ENCODE measurements at regions not wholly inside any gene's neighbourhood (a gene's known extent, or its start where the extent isn't known, plus 50 kb on each side); places are given as distances from the start of the nearest gene placed in this dataset.
A peak's percentile ranks its signal among the peaks of the same experiment; 100 is the strongest.

DNA sequence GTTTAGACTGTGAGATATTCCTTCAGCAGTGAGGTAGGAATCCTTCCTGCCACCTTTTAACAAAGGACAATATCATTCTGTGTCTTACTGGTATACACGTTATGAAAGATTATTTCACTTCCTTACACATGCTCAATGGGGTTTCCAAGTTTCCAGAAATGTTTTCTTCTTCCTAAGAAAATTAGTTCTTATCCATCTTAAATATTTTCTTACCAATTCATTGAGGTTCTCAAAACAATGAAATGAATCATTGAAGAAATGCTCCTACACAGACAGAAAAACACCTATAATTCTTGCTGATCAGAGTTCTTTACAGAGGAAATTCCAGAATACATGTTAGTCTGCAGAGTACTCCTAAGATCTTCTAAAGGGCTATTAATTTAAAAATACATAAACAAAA is 51.4 kb upstream of the SEC61G start:
- DNase-seq: no peak

DNA sequence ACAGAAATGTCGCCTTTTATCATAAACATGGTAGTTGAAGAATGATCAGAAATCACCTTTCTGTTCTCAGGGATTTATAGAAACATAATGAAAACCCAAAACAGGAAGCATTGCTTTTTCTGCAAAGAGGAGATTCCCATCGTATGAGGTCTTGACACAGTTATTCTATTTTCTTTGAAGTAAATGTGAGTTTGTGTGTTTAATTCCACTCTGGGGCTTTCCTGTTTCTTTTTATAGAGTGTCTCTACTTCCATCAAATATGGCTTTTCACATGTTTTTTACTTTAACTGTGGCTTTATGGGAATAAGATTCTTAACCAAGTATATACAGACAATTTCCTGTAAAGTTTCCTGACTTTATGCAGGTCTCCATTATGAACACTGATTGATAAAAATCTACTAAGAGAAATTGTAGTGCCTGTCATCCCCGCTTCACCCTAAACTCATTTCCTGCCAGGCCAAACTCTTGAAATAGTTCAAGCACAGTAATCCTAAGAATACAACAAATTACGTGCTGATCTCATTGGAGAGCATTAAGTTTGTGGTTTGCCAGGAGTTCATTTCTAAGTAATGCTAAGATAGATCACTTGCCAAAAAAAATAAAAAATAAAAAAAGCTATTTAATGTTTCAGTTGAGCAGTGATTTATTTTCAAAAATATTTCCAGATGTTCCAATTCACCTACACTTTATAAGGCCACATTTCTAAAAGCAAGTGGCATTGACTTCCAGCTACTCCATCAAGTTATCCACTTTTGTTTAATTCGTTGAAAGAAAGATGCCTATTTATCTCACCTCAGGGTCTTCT is 52.2 kb upstream of the SEC61G start:
- DNase-seq: no peak

DNA sequence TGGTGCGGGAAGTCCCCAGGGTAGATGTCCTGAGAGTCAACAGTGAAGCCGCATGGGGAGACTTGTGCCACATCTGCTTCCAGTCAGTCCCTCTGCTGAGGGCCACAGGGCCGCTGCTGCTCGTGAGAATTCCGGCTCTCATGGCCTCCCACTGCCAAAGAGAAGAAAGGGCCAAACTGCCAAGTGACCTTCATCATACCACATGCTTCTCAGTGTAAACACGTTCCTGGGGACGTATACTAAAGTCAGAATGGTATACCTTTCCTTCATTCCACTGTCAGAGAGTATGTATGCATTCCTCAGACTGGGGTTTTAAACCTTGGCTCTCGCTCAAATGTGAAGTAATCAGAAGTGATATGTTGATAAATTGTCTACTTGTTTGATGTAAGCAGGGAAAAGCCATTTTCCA is 52.8 kb upstream of the SEC61G start:
- no peak for DNase-seq

DNA sequence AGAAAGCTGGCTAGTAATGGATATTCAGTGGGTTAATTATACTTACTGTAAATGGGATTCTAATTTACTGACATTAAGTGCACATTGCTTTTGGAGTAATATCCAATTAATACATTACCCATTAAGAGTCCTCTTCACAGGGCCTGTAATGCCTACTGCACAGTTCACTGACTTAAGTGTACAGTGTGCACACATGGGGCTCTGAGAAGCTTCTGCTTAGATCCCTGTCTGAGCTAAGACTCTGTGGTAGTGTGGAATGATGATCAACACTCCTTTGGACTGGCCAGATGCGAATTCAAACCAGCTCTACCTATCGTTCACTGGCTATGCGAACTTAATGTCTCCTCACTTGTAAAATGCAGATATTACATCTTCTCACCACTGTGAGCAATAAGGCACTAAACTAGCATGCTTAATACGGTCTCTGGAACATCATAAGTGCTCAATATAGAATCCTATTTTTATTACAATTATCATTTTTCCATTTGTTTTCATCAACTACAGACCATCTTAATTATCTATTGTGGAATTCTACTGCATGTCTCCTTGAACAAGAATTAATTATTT is 53.8 kb upstream of the SEC61G start:
- no peak for DNase-seq

DNA sequence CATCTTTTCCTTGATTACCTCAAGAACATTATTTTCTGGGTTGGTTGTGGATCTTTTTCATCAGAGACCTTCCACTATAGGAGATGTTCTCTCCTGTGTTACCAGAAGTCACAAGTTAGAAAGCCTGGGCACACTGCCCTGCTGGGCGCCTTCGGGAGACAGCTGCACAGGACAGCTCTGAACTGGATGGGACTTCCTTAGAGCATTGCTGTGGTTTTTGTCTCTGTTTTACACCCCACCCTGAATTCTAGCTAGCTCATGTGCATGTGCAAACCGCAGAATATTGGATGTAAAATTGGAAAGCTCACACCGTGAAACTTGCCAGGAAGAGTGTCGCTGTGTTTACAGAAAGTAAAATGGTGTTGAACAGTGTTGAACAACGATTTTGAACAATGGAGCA is 54.4 kb upstream of the SEC61G start:
- DNase-seq: no peak

DNA sequence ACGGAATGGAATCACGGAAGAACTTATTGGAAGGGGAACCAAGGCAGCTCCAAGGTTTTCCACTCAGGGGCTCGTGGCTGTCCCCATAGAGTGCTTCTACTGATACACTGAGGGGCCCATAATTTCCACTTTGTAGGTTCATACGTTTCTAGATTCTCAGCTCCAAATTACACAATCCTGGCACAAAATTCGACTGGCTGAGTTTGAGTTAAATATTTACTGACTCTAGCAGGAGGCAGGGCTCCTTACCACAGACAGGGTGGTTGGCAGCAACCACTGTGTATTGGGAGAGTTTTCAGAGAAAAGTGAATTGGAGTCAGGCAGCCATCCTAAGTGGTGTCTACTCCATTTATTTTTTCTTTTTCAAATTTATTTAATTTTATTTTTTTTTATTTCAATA is 55.4 kb upstream of the SEC61G start:
- DNase-seq: no peak

DNA sequence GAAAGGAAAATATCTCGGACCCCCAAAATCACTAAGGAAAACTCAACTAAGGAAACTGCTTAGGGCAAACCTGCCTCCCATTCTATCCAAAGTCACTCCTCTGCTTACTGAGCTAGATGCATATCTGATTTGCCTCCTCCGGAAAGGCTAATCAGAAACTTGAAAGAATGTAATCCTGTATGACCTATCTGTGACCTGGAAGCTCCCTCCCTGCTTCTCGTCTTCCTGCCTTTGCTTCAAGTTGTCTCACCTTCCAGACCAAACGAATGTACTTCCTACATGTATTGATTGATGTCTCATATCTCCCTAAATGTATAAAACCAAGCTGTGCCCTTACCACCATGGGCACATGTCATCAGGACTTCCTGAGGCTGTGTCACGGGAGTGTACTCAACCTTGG is 58.1 kb upstream of the SEC61G start:
- no peak for DNase-seq

DNA sequence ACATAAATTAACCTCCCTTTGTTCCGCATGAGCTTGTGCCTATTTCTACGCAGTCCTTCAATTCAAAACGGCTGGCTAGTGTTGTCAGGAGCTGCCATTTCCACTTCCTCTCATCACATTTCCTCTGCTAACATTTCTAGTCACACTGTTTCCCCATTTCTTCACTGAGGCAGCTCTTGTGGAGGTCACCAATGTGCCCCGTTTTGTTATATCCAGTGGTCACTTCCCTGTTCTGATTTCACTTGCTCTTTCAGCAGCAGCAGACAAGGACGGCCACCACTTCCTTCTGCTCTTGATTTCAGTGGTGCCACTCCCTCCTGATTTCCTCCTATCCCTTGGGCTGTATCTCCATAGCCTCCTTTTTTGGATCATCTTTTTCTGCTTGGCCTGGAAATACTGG is 64.8 kb upstream of the SEC61G start:
- no peak for DNase-seq

DNA sequence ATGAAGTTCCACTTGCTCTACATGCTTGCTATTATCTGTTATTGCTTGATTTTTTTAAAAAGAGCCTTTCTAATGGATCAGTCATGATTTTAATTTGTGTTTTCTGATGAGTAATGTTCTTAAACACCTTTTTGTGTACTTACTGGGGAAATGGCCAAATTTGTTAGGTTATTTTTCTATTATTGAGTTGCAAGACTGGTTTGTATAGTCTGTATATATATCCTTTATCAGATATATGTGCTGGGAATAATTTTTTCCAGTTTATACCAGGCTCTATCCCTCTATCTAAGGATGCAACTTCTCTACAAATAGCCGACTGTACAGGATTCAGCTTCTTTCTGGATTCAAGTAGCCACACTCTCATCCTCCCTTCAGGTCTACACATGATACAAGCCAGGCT is 65.6 kb upstream of the SEC61G start:
- DNase-seq: no peak

DNA sequence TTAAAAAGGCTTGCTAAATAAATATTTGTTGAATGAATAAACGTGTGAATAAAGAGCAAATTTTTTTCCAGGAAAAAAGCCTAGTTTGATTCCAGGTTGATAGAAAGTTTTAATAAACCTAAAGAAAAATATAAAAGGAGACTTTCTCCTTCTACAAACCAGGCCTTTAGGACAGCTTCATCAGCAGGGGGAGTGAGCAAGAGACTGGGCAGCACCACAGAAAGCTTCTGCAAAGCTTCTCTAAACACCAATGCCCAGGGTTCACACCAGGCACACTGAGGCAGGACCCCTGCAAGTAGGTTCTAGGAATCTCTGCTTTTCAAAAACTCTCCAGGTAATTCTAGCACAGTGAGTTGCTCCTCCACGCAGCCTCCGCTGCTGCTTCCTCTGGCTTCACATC is 66.4 kb upstream of the SEC61G start:
- no peak for DNase-seq

DNA sequence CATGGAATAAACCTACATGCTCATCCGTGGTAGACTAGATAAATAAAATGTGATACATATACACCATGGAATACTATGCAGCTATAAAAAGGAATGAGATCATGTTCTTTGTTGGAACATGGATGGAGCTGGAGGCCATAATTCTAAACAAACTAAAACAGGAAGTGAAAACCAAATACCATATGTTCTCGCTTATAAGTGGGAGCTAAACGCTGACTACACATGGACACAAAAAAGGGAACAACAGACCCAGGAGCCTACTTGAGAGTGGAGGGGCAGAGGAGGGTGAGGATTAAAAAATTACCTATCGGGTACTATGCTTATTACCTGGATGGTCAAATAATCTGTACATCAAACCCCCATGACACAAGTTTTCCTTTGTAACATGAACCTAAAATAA is 68.7 kb upstream of the SEC61G start:
- DNase-seq: no peak

DNA sequence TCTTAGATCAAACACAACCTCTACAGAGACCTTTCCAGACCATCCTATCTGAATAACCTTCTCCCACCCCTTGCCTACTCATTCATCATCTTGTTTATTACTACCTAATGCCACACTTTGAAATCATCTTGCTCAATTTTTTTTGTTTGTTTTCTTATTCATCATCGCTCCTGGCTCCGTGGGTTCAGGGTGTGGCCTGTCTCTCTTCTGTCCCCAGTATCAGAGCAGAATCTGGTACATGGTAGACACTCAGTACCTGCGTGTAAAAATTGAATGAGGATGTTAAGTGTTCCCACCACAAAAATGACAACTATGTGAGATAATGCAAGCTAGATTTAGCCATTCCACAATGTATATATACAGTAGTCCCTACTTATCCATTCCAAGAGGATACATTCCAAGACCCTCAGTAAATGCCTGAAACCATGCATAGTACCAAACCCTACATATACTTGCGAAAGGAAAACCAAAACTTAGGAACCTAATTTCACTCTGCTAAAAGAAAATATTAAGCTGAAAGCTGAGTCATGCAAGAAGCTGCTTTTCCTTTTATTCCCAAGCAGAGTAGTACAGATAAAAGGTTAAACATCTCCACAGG is 72.1 kb upstream of the SEC61G start:
- no peak for DNase-seq

DNA sequence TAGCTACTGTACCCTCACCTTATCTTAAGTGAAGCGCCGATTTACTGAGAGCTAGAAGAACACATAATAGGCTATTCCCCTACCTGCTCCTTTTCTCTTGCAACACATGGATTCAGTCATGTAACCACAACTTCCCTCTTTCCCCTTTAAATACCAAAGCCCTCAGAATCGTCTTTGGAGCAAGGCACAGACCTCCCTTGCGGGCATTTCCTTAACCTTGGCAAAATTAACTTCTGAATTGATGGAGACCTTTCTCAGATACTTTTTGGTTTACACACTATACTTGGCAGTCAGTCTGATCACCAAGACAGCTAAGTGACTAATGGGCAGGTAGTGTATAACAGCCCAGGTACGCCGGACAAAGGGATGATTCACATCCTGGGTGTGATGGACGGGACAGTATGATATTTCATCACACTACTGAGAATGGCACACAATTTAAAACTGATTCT is 72.7 kb upstream of the SEC61G start:
- no peak for DNase-seq

DNA sequence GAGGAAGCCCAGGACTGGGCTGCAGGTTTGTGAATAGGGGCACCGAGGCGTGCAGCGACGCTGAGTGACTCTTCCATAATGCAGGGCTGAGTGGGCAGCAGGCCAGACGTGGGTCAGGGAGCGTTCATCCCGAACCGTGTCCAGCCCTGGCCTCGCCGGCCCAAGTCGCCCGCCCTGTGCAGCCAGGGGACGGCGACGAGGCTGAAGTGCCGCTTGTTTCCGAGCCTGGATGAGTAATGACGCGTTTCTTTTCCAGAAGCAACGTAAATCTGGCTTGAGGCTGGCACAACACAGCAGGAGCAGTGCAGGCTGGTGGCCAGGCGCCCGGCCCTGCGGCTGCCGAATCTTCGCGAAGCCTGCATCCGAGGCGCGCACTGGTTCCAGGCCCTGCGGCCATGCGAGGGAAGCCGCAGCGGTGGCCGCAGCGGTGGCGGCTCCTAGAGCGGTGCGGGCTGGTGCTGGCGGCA is 74.0 kb upstream of the SEC61G start:
- DNase-seq: peak; percentile 37

DNA sequence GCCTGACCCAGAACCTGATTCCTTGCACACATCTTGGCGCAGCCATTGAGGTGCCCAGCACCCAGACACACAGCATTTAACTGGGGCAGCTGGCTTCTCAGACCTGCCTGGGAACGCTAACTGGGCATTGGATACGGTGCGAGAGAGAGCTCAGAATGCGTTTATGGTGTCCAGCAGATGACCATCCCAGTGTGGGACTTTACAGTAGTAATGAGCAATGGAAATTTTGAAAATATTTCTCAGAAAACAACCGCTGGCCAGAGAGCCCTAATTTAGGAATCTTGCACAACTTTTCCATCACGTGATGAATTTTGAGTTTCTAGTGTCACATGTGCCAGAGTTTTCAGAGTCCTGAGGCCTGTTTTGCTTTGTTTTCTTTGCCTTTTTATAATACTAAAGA is 78.2 kb upstream of the SEC61G start:
- DNase-seq: no peak

DNA sequence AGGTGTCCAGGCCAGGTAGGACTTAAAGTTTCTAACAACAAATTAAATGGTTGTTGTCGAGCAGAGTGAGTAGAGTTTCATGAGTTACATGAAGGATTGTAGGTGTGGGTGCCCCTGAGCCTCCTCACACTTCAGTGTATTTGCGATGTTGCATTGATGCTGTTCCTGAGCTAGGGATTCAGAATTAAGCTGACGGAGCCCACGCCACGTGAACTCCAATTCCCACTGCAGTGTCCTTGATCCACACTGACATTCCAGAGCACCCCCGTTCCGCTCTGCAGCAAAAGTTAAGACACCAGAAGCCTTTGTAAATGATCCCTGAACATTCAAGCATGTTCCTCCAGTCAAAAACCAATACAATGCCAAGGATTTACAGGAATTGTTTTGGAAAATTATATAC is 78.8 kb upstream of the SEC61G start:
- no peak for DNase-seq

DNA sequence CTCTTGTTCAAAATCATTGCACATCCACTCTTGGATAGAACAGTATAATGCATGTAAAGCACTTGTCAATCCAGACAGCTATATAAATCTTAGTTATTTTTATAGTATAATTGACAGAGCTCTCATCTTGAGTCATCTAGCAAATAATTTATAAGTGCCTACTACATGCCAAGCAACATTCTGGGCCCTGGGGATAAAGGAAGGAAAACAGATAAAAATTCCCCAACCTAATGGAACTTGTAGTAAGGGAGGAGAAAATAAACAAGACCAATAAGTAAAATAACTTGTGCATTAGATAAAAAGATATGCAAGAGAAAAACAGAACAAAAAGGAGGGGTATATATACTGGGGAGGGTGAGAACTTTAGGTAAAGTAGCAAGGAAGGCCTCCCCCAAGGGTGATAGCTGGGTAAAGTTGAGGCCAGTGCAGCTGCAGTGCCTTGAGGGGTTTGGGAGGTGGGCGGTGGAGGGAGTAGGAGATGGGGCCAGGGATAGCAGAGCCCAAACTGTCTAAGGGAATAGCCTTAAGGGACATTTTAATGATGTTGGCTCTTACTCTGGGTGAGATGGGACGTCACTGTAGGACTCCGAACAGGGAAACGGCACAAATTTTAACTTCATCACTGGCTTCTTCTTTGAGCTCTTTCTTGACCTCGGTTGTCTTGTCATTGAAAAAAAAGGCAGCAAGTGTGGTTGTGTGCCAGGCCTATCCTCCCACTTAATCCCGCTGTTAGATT is 79.3 kb upstream of the SEC61G start:
- no peak for DNase-seq

DNA sequence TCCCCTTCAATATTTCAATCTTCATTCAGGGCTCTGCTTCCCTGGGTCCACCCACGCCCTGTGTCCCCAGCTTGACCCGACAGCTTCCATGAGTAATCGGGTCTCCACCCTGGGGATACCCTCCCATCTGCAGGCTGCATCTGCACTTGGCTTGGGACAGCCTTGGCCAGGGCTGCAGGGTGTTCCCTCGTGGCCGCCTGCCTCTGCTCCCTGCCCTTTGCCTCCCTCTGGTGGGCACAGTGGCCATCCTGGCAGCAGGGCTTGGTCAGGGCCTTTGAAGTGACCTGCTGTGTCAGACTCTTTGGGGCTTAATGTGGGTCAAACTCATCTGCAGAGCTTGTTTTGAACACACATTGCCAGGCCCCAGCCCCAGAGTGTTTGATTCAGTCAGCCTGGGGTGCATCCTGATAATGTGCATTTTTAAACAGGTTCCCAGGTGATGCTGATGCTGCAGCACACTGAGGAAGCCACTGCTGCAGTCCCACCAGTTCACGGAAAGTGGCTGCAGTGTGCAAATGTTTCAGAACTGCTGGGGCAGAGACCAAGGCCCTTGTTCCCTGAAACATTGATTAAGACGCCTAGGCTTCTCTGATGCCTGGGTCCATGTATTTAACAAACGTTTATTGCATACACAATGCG is 80.7 kb upstream of the SEC61G start:
- peak; percentile 60 for DNase-seq

DNA sequence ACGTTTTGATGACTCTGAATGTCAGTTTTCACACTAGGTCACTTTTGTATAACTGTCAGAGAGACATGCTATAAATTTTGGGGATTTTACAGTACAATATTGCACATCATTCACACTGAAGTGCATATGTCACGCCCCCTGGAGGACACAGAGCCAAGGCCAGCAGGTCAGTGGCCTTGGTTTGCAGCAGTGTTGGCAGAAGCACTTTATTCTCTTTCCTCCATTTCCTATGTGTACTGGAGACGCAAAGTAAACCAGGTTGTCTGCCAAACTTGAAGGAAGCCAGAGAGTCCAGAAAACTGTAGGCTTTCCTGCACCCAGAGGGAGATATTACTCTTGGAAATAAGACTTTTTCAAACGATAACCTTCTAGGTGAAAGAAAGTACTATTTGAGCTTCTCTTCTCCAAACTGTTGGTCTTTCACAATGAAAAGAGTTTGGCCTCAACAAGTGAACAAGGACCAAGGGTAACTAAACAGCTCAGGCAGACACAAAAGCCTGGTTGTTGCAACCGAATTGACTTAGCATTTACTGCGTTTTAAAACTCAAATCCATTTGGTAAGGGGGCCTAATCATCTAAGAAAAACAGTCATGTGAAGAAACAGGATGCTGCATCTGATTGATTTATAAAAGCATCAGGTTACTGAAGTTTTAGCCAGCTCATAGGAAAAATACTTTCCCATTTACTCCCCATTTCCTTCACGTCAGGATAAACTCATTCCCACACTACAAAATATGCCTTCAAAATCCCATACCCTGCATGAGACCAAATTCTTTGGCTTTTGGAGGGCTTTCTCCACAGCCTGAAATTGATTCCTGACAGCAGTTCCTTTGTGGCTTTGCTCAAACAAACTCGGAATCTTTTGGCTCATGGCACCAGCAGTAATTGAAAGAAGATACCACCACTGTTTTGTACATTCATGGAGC is 83.0 kb upstream of the SEC61G start:
- DNase-seq: no peak

DNA sequence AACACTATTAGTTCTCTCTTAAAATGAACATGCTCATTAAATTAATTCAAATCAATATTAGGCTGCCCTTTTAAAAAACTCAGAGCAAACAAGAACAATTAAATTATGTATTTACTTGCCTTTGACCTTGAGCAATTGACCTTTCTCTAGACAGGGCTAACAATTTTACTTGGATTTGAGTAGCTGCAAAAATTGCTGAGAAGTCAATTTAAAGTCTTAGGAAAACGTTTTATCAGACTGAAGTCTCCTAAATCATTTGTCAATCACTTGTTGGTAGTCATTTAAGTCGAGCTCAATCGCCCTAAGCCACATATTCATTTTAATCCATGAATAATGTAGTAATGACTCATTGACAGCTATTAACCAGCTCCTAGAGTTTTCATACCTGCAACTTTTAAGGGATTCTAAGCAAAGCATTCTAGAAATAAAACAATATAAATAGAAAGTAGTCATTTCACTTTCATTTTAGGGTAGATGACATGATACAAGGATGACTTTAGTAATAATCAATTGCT is 84.9 kb upstream of the SEC61G start:
- DNase-seq: no peak

DNA sequence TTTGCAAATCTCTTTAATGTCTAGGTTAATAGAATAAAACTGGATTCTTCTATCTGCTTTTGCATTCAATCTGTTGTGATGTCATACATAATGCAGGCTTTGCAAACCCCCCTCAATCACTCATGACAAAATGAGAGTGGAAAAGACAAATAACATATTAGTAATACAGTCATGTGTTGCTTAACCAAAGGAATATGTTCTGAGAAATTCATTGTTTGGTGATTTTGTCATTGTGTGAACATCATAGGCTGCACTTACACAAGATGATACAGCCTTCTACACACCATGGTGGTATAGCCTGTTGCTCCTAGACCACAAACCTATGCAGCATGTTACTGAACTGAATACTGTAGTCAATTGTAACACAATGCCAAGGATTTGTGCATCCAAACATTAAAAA is 87.3 kb upstream of the SEC61G start:
- DNase-seq: no peak

DNA sequence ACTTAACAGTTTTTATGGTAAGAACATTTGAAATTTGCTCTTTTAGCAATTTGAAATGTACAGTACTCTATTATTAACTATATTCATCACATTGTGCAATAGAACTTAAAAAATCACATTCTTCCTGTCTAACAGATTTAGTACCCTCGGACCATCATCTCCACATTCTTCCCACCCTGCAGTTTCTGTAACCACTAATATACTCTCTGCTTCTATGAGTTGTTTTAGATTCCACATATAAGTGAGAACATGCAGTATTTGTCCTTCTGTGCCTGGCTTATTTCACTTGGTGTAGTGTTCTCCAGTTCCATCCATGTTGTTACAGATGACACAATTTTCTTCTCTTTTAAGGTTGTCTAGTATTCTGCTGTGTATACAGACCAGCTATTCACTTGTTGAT is 88.9 kb upstream of the SEC61G start:
- no peak for DNase-seq
